H1 (cell line): ENCODE measurements at regions not wholly inside any gene's neighbourhood (a gene's known extent, or its start where the extent isn't known, plus 50 kb on each side); places are given as distances from the start of the nearest gene placed in this dataset.

Experiments
- CTCF ChIA-PET: fragments of 300-600 bp; sonication (Branson Sonifier 250); formaldehyde crosslinking; loops from one replicate; lab custom pipeline; 2021; ENCODE audit not compliant: partially characterized antibody; lab: Charles Lee
- POLR2A ChIA-PET: fragments of 300-600 bp; sonication (Branson Sonifier 250); formaldehyde crosslinking; loops from one replicate; lab custom pipeline; 2021; ENCODE audit warnings: inconsistent platforms; ENCODE audit not compliant: partially characterized antibody; lab: Charles Lee
- DNase-seq, 2 experiments: peaks; one replicate each; pipeline versions ENCODE4 v3.0.0 to v3.0.0-alpha.2; 2010 to 2022; ENCODE audit warnings: low spot score in 2 of 2, low read depth in 1 of 2, mixed read lengths in 1 of 2
- FAIRE-seq: peaks from 2 replicates; lab custom pipeline; 2011; peaks lifted over from hg19 to GRCh38; lab: Jason Lieb, UNC
- H2AFZ ChIP-seq: 2 replicates; pipeline ENCODE4 v1.8.1; 2012; ENCODE audit warnings: low read length, inconsistent platforms
- H2AK5ac ChIP-seq: 2 replicates; pipeline ENCODE4 v1.6.1; 2013; ENCODE audit warnings: low read depth, low read length
- H2BK120ac ChIP-seq: replicated peaks from 2 replicates; pipeline ENCODE3; 2013; ENCODE audit warnings: low read depth, low read length, inconsistent platforms
- H2BK12ac ChIP-seq: 2 replicates; pipeline ENCODE4 v1.6.1; 2013; ENCODE audit warnings: low read depth, low read length
- H2BK15ac ChIP-seq: 2 replicates; pipeline ENCODE4 v1.6.1; 2013; ENCODE audit warnings: low read length
- H2BK20ac ChIP-seq: 2 replicates; pipeline ENCODE4 v1.6.1; 2013; ENCODE audit warnings: low read length
- H2BK5ac ChIP-seq: 2 replicates; pipeline ENCODE4 v1.6.1; 2013; ENCODE audit warnings: low read depth, low read length
- H3K14ac ChIP-seq: 2 replicates; pipeline ENCODE4 v1.6.1; 2013; ENCODE audit warnings: inconsistent platforms; ENCODE audit not compliant: insufficient read length
- H3K18ac ChIP-seq: 2 replicates; pipeline ENCODE4 v1.6.1; 2013; ENCODE audit warnings: low read length; ENCODE audit errors: extremely low read depth
- H3K23ac ChIP-seq: 2 replicates; pipeline ENCODE4 v1.6.1; 2013; ENCODE audit warnings: inconsistent platforms; ENCODE audit not compliant: insufficient read length
- H3K23me2 ChIP-seq: 2 replicates; pipeline ENCODE4 v1.6.1; 2013; ENCODE audit warnings: low read depth, low read length
- H3K27ac ChIP-seq: 2 replicates; pipeline ENCODE4 v1.6.1; 2011; ENCODE audit warnings: low read depth, low read length, inconsistent platforms
- H3K27me3 ChIP-seq, 4 experiments: replicated peaks in 1 of 4; 1 replicate in 1 of 4; 2 replicates in 3 of 4; pipeline versions ENCODE4 v1.6.1 to v1.8.1; 2011 to 2013; ENCODE audit warnings: low read length in 3 of 4, mild to moderate bottlenecking in 3 of 4, inconsistent platforms in 2 of 4, mixed read lengths in 2 of 4, moderate library complexity in 1 of 4; ENCODE audit not compliant: control insufficient read depth in 3 of 4, insufficient read depth in 3 of 4; ENCODE audit errors: extremely low read depth in 1 of 4
- H3K36me3 ChIP-seq, 4 experiments: 2 replicates each; pipeline versions ENCODE4 v1.6.1 to v1.8.1; 2011 to 2013; ENCODE audit warnings: mild to moderate bottlenecking in 4 of 4, low read length in 3 of 4, moderate library complexity in 2 of 4, control low read depth in 1 of 4, inconsistent platforms in 1 of 4; ENCODE audit not compliant: insufficient read depth in 4 of 4, control insufficient read depth in 2 of 4
- H3K4ac ChIP-seq: replicated peaks from 2 replicates; pipeline ENCODE3; 2013; ENCODE audit warnings: low read length, low read depth, mixed read lengths, inconsistent platforms; ENCODE audit not compliant: insufficient read length
- H3K4me1 ChIP-seq, 4 experiments: replicated peaks in 1 of 4; 1 replicate in 1 of 4; 2 replicates in 3 of 4; pipeline versions ENCODE4 v1.6.1 to v1.8.1; 2011 to 2013; ENCODE audit warnings: low read length in 3 of 4, inconsistent platforms in 2 of 4, mixed read lengths in 1 of 4; ENCODE audit not compliant: insufficient read depth in 4 of 4, control insufficient read depth in 3 of 4
- H3K4me2 ChIP-seq, 2 experiments: 2 replicates each; pipeline versions ENCODE4 v1.6.1 to v1.8.1; 2011 to 2013; ENCODE audit warnings: low read depth in 2 of 2, low read length in 2 of 2, control low read depth in 1 of 2, inconsistent platforms in 1 of 2, mild to moderate bottlenecking in 1 of 2; ENCODE audit not compliant: insufficient read depth in 1 of 2
- H3K4me3 ChIP-seq, 4 experiments: fragments of 200-600, 300-600 bp in 1 of 4; sonication (generic), shearing (Covaris generic), sonication (Bioruptor Twin) in 1 of 4; 2 replicates each; pipeline versions ENCODE4 v1.5.1 to v1.8.1; 2011 to 2016; ENCODE audit warnings: low read length in 4 of 4, low read depth in 3 of 4, control low read depth in 2 of 4, inconsistent platforms in 2 of 4, mild to moderate bottlenecking in 2 of 4, mixed read lengths in 1 of 4, moderate library complexity in 1 of 4; ENCODE audit not compliant: insufficient read depth in 2 of 4; ENCODE audit errors: extremely low read depth in 1 of 4
- H3K56ac ChIP-seq: replicated peaks from 2 replicates; pipeline ENCODE3; 2013; ENCODE audit warnings: low read depth, mild to moderate bottlenecking, mixed read lengths, low read length, inconsistent platforms; ENCODE audit not compliant: insufficient read length
- H3K79me1 ChIP-seq: 2 replicates; pipeline ENCODE4 v1.6.1; 2013; ENCODE audit warnings: low read depth, low read length, control low read depth
- H3K79me2 ChIP-seq, 2 experiments: 2 replicates each; pipeline versions ENCODE4 v1.6.1 to v1.8.1; 2012 to 2013; ENCODE audit warnings: low read length in 2 of 2, mild to moderate bottlenecking in 2 of 2, inconsistent platforms in 1 of 2; ENCODE audit not compliant: insufficient read depth in 2 of 2, control insufficient read depth in 1 of 2
- H3K9ac ChIP-seq, 4 experiments: replicated peaks in 1 of 4; 1 replicate in 1 of 4; 2 replicates in 3 of 4; pipeline versions ENCODE4 v1.6.1 to v1.8.1; 2011 to 2013; ENCODE audit warnings: low read depth in 3 of 4, low read length in 3 of 4, control low read depth in 2 of 4, mild to moderate bottlenecking in 2 of 4, moderate library complexity in 2 of 4, inconsistent platforms in 1 of 4; ENCODE audit errors: extremely low read depth in 1 of 4
- H3K9me3 ChIP-seq, 2 experiments: 2 replicates each; pipeline versions ENCODE4 v1.6.1 to v1.8.1; 2012 to 2013; ENCODE audit warnings: mild to moderate bottlenecking in 2 of 2, moderate library complexity in 2 of 2, control low read depth in 1 of 2, inconsistent platforms in 1 of 2, low read depth in 1 of 2, low read length in 1 of 2, mixed read lengths in 1 of 2; ENCODE audit not compliant: insufficient read depth in 2 of 2
- H4K20me1 ChIP-seq, 2 experiments: replicated peaks in 1 of 2; 2 replicates each; pipeline versions ENCODE3 to v1.8.1; 2011 to 2013; ENCODE audit warnings: inconsistent platforms in 2 of 2, low read length in 2 of 2, mild to moderate bottlenecking in 1 of 2; ENCODE audit not compliant: insufficient read depth in 2 of 2, control insufficient read depth in 1 of 2
- H4K5ac ChIP-seq: 2 replicates; pipeline ENCODE4 v1.6.1; 2013; ENCODE audit warnings: low read length, low read depth, mixed read lengths, inconsistent platforms; ENCODE audit not compliant: insufficient read length
- H4K8ac ChIP-seq: 2 replicates; pipeline ENCODE4 v1.8.0; 2013; ENCODE audit warnings: mild to moderate bottlenecking, moderate library complexity, low read length, inconsistent platforms; ENCODE audit not compliant: insufficient read depth; ENCODE audit errors: extremely low read depth
- H4K91ac ChIP-seq: replicated peaks from 2 replicates; pipeline ENCODE3; 2013; ENCODE audit warnings: low read length, mixed read lengths, inconsistent platforms; ENCODE audit not compliant: insufficient read length
- ASH2L ChIP-seq: fragments of 200-600, 300-600 bp; sonication (generic); IDR thresholded peaks from one replicate; pipeline ENCODE4 v1.7.1; 2017; ENCODE audit warnings: low read length
- CREB1 ChIP-seq: IDR thresholded peaks from 2 replicates; pipeline ENCODE4 v1.6.1; 2012; ENCODE audit warnings: inconsistent platforms
- CTCF ChIP-seq, 3 experiments: IDR thresholded peaks; 1 replicate in 2 of 3; 2 replicates in 1 of 3; pipeline versions ENCODE4 v1.5.1 to v1.6.1; 2011; ENCODE audit warnings: low read length in 3 of 3, mild to moderate bottlenecking in 3 of 3, inconsistent platforms in 2 of 3, low read depth in 1 of 3, moderate library complexity in 1 of 3; ENCODE audit not compliant: insufficient read depth in 1 of 3; ENCODE audit errors: control extremely low read depth in 1 of 3
- SIN3A ChIP-seq, 2 experiments: IDR thresholded peaks in 1 of 2; conservative IDR thresholded peaks in 1 of 2; 2 replicates each; pipeline ENCODE4 v1.6.1; 2011 to 2012; ENCODE audit warnings: low read length in 2 of 2, improper control_type of control experiment in 1 of 2, low read depth in 1 of 2, mild to moderate bottlenecking in 1 of 2
- SRF ChIP-seq: IDR thresholded peaks from 2 replicates; pipeline ENCODE4 v1.6.1; 2011; ENCODE audit warnings: mild to moderate bottlenecking, low read depth, low read length, moderate library complexity
- WGBS, 2 experiments: shearing (Covaris generic) in 1 of 2; methylation state at CpG; one replicate each; pipeline versions ENCODE4 v1.1.6 to v1.1.7; 2013 to 2015; ENCODE audit warnings: low lambda C conversion rate in 2 of 2, mixed read lengths in 2 of 2, inconsistent platforms in 1 of 2, low coverage in 1 of 2, missing lambda C conversion rate in 1 of 2; ENCODE audit not compliant: insufficient replicate concordance in 2 of 2, insufficient coverage in 1 of 2, insufficient read length in 1 of 2; ENCODE audit errors: extremely low coverage in 1 of 2, missing lambda C conversion rate in 1 of 2; 5-methylcytosine and 5-hydroxymethylcytosine counted together
- TF ChIP-seq, protein P1 (sequence below): IDR thresholded peaks from 2 replicates; pipeline ENCODE4 v1.6.1; 2012; ENCODE audit warnings: low read length, inconsistent platforms

DNA sequence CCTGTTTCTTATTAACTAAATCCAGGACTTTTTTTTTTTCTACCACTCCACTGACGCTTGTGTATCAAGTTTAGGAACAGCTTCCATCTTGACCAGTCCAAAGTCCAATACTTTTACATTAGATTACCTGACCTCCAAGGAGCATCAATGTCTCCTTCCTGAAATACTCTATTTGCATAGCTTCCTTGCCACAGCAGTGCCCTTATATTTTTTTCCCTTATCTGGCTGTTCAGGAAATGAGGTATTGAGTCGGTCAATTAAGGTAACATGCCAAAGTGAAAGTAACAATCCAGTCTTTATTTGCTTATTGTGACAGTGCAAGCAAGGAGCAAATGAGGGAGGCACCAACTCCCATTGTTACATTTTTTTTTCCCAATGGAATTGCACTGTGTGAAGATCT lies 730.8 kb upstream of the NDST4 start:
- H2BK15ac ChIP-seq: no peak overlapping the region
- no peaks in the 10 kb centered on the region for H4K20me1 ChIP-seq
- ChIA-PET CTCF (interaction anchor here (1.6 kb wide), 1 partner anchor 9 kb away, joined by 5 read pairs; no protein-coding TSS in a partner anchor), POLR2A (no interaction called here)
- no peak overlapping the region for H3K4me2 ChIP-seq
- H3K56ac ChIP-seq: no peak overlapping the region
- 94% methylated on average over 2 of the region's 2 CpGs; no CpG with 5 or more reads in 1 of the 2 experiments for WGBS, 2 experiments
- H3K27ac ChIP-seq: no peak overlapping the region
- no peak overlapping the region for H3K18ac ChIP-seq
- no peak overlapping the region for H2AK5ac ChIP-seq
- H4K5ac ChIP-seq: no peak overlapping the region
- H2BK20ac ChIP-seq: no peak overlapping the region
- no peak for DNase-seq
- H3K79me2 ChIP-seq: no peaks in the 10 kb centered on the region
- no peak overlapping the region for H3K14ac ChIP-seq
- FAIRE-seq: no peak
- H2BK120ac ChIP-seq: no peak overlapping the region
- H2AFZ ChIP-seq: peak overlapping the region; percentile 94
- H2BK12ac ChIP-seq: no peak overlapping the region
- no peaks in the 10 kb centered on the region for H3K9me3 ChIP-seq
- H3K36me3 ChIP-seq: no peaks in the 10 kb centered on the region
- no peaks in the 10 kb centered on the region for H3K79me1 ChIP-seq
- no peak overlapping the region for H3K4me3 ChIP-seq
- H3K9ac ChIP-seq: no peak overlapping the region
- no peak overlapping the region for H3K23ac ChIP-seq
- H3K4ac ChIP-seq: no peak overlapping the region
- no peak overlapping the region for H4K91ac ChIP-seq
- H4K8ac ChIP-seq: no peak overlapping the region
- no peak overlapping the region for H2BK5ac ChIP-seq
- no peaks in the 10 kb centered on the region for H3K4me1 ChIP-seq
- no peak for TF ChIP-seq CTCF (IDR thresholded peaks at IDR 0.05; ENCODE audit: control extremely low read depth in 1 of 3, insufficient read depth in 1 of 3, low read depth in 1 of 3, low read length in 3 of 3)
- no peak for TF ChIP-seq CREB1
- no peak for TF ChIP-seq ASH2L
- TF ChIP-seq, protein P1, sequence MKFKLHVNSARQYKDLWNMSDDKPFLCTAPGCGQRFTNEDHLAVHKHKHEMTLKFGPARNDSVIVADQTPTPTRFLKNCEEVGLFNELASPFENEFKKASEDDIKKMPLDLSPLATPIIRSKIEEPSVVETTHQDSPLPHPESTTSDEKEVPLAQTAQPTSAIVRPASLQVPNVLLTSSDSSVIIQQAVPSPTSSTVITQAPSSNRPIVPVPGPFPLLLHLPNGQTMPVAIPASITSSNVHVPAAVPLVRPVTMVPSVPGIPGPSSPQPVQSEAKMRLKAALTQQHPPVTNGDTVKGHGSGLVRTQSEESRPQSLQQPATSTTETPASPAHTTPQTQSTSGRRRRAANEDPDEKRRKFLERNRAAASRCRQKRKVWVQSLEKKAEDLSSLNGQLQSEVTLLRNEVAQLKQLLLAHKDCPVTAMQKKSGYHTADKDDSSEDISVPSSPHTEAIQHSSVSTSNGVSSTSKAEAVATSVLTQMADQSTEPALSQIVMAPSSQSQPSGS: no peak
- TF ChIP-seq SIN3A (conservative IDR thresholded peaks at IDR 0.05 in 1 of 2, IDR thresholded peaks at IDR 0.05 in 1 of 2; ENCODE audit: low read depth in 1 of 2, low read length in 2 of 2): no peak
- no peak for TF ChIP-seq SRF
- no peaks in the 10 kb centered on the region for H3K23me2 ChIP-seq
- H3K27me3 ChIP-seq: no peaks in the 10 kb centered on the region
